IMR-90 (cell line): ENCODE measurements at regions not wholly inside any gene's neighbourhood (a gene's known extent, or its start where the extent isn't known, plus 50 kb on each side); places are given as distances from the start of the nearest gene placed in this dataset.

Experiments used
- ATAC-seq: fragments of 200-7000 bp; cut with Tn5 transposase; 2 replicates; pipeline ENCODE4 v1.9.1; 2020; ENCODE audit warnings: low read depth, mild to moderate bottlenecking, moderate library complexity
- BruUV-seq: library from RNA; stranded (reverse); fragments of 400-500 nt; replicated peaks from 2 replicates; lab custom pipeline; 2021; lab: Mats Ljungman, UMichigan
- CTCF ChIA-PET: fragments of 300-600 bp; formaldehyde crosslinking; extraction: SDS; loops from one replicate; lab custom pipeline; 2021; ENCODE audit warnings: antibody characterized with exemption; lab: Yijun Ruan, JAX
- POLR2A ChIA-PET: fragments of 300-600 bp; sonication (Branson Sonifier 250); formaldehyde crosslinking; loops from one replicate; lab custom pipeline; 2022; ENCODE audit warnings: antibody characterized with exemption; ENCODE audit not compliant: unreplicated experiment; lab: Charles Lee
- DNase-seq: peaks from one replicate; pipeline ENCODE4 v3.0.0; 2013
- H2AFZ ChIP-seq: replicated peaks from 2 replicates; pipeline ENCODE3; 2013; ENCODE audit warnings: low read length, mild to moderate bottlenecking; ENCODE audit not compliant: poor library complexity
- H2AK5ac ChIP-seq: 2 replicates; pipeline ENCODE4 v1.6.1; 2013; ENCODE audit warnings: low read depth, low read length, inconsistent platforms
- H2AK9ac ChIP-seq: replicated peaks from 2 replicates; pipeline ENCODE3; 2013; ENCODE audit warnings: mild to moderate bottlenecking, low read depth, low read length, moderate library complexity; ENCODE audit not compliant: poor library complexity
- H2BK120ac ChIP-seq: 2 replicates; pipeline ENCODE4 v1.6.1; 2013; ENCODE audit warnings: low read depth, low read length, inconsistent platforms
- H2BK15ac ChIP-seq: 3 replicates; pipeline ENCODE4 v1.6.1; 2013; ENCODE audit warnings: low read depth, low read length, inconsistent platforms
- H2BK20ac ChIP-seq: 2 replicates; pipeline ENCODE4 v1.6.1; 2013; ENCODE audit warnings: low read depth, mild to moderate bottlenecking, inconsistent platforms, low read length, moderate library complexity
- H2BK5ac ChIP-seq: 2 replicates; pipeline ENCODE4 v1.6.1; 2013; ENCODE audit warnings: mild to moderate bottlenecking, low read depth, low read length, inconsistent platforms; ENCODE audit not compliant: poor library complexity, severe bottlenecking
- H3K14ac ChIP-seq: replicated peaks from 2 replicates; pipeline ENCODE4 v1.6.1; 2013; ENCODE audit warnings: low read depth, low read length, inconsistent platforms
- H3K18ac ChIP-seq: 2 replicates; pipeline ENCODE4 v1.6.1; 2013; ENCODE audit warnings: low read depth, low read length, control low read depth
- H3K23ac ChIP-seq: 2 replicates; pipeline ENCODE4 v1.6.1; 2013; ENCODE audit warnings: low read depth, low read length, inconsistent platforms
- H3K27ac ChIP-seq: 2 replicates; pipeline ENCODE4 v1.5.1; 2013; ENCODE audit warnings: mild to moderate bottlenecking, control low read depth, low read length; ENCODE audit not compliant: insufficient read depth
- H3K27me3 ChIP-seq: 2 replicates; pipeline ENCODE4 v1.6.1; 2013; ENCODE audit warnings: low read length; ENCODE audit not compliant: control insufficient read depth, insufficient read depth
- H3K36me3 ChIP-seq: 2 replicates; pipeline ENCODE4 v1.6.1; 2013; ENCODE audit warnings: low read length, mixed read lengths; ENCODE audit not compliant: control insufficient read depth, insufficient read depth
- H3K4ac ChIP-seq: 2 replicates; pipeline ENCODE4 v1.6.1; 2013; ENCODE audit warnings: low read depth, low read length, inconsistent platforms
- H3K4me1 ChIP-seq: 2 replicates; pipeline ENCODE4 v1.6.1; 2013; ENCODE audit warnings: low read length, mixed read lengths; ENCODE audit not compliant: control insufficient read depth, insufficient read depth
- H3K4me2 ChIP-seq: 2 replicates; pipeline ENCODE4 v1.6.1; 2013; ENCODE audit warnings: low read depth, mild to moderate bottlenecking, control low read depth, low read length, moderate library complexity
- H3K4me3 ChIP-seq: 2 replicates; pipeline ENCODE4 v1.5.1; 2013; ENCODE audit warnings: low read depth, mild to moderate bottlenecking, control low read depth, low read length, moderate library complexity; ENCODE audit not compliant: insufficient read depth
- H3K56ac ChIP-seq: 2 replicates; pipeline ENCODE4 v1.6.1; 2013; ENCODE audit warnings: low read length, inconsistent platforms; ENCODE audit not compliant: insufficient read depth; ENCODE audit errors: extremely low read depth
- H3K79me1 ChIP-seq, 2 experiments: 2 replicates each; pipeline ENCODE4 v1.6.1; 2013; ENCODE audit warnings: low read length in 2 of 2, inconsistent platforms in 1 of 2, low read depth in 1 of 2
- H3K9ac ChIP-seq: 2 replicates; pipeline ENCODE4 v1.6.1; 2013; ENCODE audit warnings: low read depth, low read length, control low read depth
- H3K9me1 ChIP-seq: 2 replicates; pipeline ENCODE4 v1.6.1; 2013; ENCODE audit warnings: low read length, inconsistent platforms; ENCODE audit not compliant: insufficient read depth
- H3K9me3 ChIP-seq: 2 replicates; pipeline ENCODE4 v1.6.1; 2013; ENCODE audit warnings: low read length; ENCODE audit not compliant: control insufficient read depth, insufficient read depth
- H4K20me1 ChIP-seq: 2 replicates; pipeline ENCODE4 v1.6.1; 2013; ENCODE audit warnings: low read length, inconsistent platforms; ENCODE audit not compliant: insufficient read depth
- H4K5ac ChIP-seq: 2 replicates; pipeline ENCODE4 v1.6.1; 2013; ENCODE audit warnings: mild to moderate bottlenecking, low read depth, low read length, control low read depth
- H4K8ac ChIP-seq, 2 experiments: 2 replicates each; pipeline ENCODE4 v1.6.1; 2013; ENCODE audit warnings: low read depth in 2 of 2, low read length in 2 of 2, control low read depth in 1 of 2, inconsistent platforms in 1 of 2
- H4K91ac ChIP-seq: 2 replicates; pipeline ENCODE4 v1.6.1; 2013; ENCODE audit warnings: low read depth, low read length, inconsistent platforms; ENCODE audit not compliant: insufficient read depth
- BHLHE40 ChIP-seq: fragments of 150-350 bp; IDR thresholded peaks from 2 replicates; pipeline ENCODE4 v1.6.1; 2016; ENCODE audit warnings: mild to moderate bottlenecking, low read depth, low read length
- CEBPB ChIP-seq: IDR thresholded peaks from 2 replicates; pipeline ENCODE4 v1.6.1; 2012; ENCODE audit warnings: low read depth, low read length, improper control_type of control experiment
- CHD1 ChIP-seq: IDR thresholded peaks from 2 replicates; pipeline ENCODE4 v1.6.1; 2012; ENCODE audit warnings: low read depth, low read length, improper control_type of control experiment
- CTCF ChIP-seq: conservative IDR thresholded peaks from 2 replicates; pipeline ENCODE4 v1.5.1; 2012; ENCODE audit warnings: mild to moderate bottlenecking, low read depth, low read length, improper control_type of control experiment
- ELK1 ChIP-seq: fragments of 150-350 bp; IDR thresholded peaks from 2 replicates; pipeline ENCODE4 v1.6.1; 2016; ENCODE audit warnings: low read depth, mild to moderate bottlenecking, low read length, moderate library complexity, borderline replicate concordance
- FOS ChIP-seq: fragments of 150-350 bp; IDR thresholded peaks from 2 replicates; pipeline ENCODE4 v1.6.1; 2016; ENCODE audit warnings: low read depth, low read length
- MXI1 ChIP-seq: IDR thresholded peaks from 2 replicates; pipeline ENCODE4 v1.6.1; 2012; ENCODE audit warnings: low read depth, mild to moderate bottlenecking, low read length, moderate library complexity, borderline replicate concordance
- NFE2L2 ChIP-seq: fragments of 150-350 bp; IDR thresholded peaks from 2 replicates; pipeline ENCODE4 v1.6.1; 2016; ENCODE audit warnings: low read depth, mild to moderate bottlenecking, low read length
- RAD21 ChIP-seq: IDR thresholded peaks from 2 replicates; pipeline ENCODE4 v1.6.1; 2012; ENCODE audit warnings: low read length, improper control_type of control experiment
- RCOR1 ChIP-seq: IDR thresholded peaks from 2 replicates; pipeline ENCODE4 v1.6.1; 2012; ENCODE audit warnings: mild to moderate bottlenecking, low read length, improper control_type of control experiment; ENCODE audit not compliant: insufficient replicate concordance
- RFX5 ChIP-seq: IDR thresholded peaks from 2 replicates; pipeline ENCODE4 v1.8.0; 2012; ENCODE audit warnings: low read depth, mild to moderate bottlenecking, low read length, moderate library complexity
- SMC3 ChIP-seq: fragments of 150-350 bp; IDR thresholded peaks from 2 replicates; pipeline ENCODE4 v1.6.1; 2016; ENCODE audit warnings: low read depth, mild to moderate bottlenecking, antibody characterized with exemption, low read length, moderate library complexity
- USF2 ChIP-seq: fragments of 150-350 bp; IDR thresholded peaks from 2 replicates; pipeline ENCODE4 v1.6.1; 2017; ENCODE audit warnings: mild to moderate bottlenecking, antibody characterized with exemption, low read length, low read depth
- WGBS, 2 experiments: methylation state at CpG; one replicate each; pipeline versions ENCODE4 v1.1.5 to v1.1.7; 2013; ENCODE audit warnings: missing lambda C conversion rate in 2 of 2; ENCODE audit not compliant: insufficient read length in 1 of 2; ENCODE audit errors: extremely low coverage in 2 of 2; 5-methylcytosine and 5-hydroxymethylcytosine counted together
- dilution Hi-C: fragments of 300-500 bp; cut with HindIII; formaldehyde crosslinking; loops from one replicate; pipeline ENCODE4 v1.14.3; 2018; ENCODE audit warnings: low sequenced_read_pairs; ENCODE audit not compliant: unreplicated experiment
- in situ Hi-C: fragments of 300-500 bp; cut with MboI; formaldehyde crosslinking; loops from 3 replicates; pipeline ENCODE4 v1.14.3; 2019; ENCODE audit warnings: low sequenced_read_pairs, inconsistent platforms, mixed read lengths
- intact Hi-C: fragments of 100-400 bp; cut with micrococcal nuclease; formaldehyde crosslinking; loops from 2 replicates; pipeline ENCODE4 v1.10.0; 2022

- Histone ChIP-seq H2BK120ac (no peak overlapping the region), H3K79me1 (no peaks in the 10 kb centered on the region), H3K27me3 (no peaks in the 10 kb centered on the region), H2BK20ac (no peak overlapping the region), H3K36me3 (no peaks in the 10 kb centered on the region), H3K14ac (no peak overlapping the region), H3K4me1 (no peaks in the 10 kb centered on the region), H3K9me3 (peaks cover 3% of the 10 kb centered on the region), H2BK5ac (no peak overlapping the region), H3K9me1 (no peaks in the 10 kb centered on the region), H4K20me1 (no peaks in the 10 kb centered on the region), H3K4ac (no peak overlapping the region), H3K56ac (no peak overlapping the region), H3K4me3 (no peak overlapping the region), H4K91ac (no peak overlapping the region), H3K27ac (no peak overlapping the region), H2AK9ac (no peak overlapping the region), H3K4me2 (no peak overlapping the region), H3K18ac (no peak overlapping the region), H2BK15ac (no peak overlapping the region), H2AK5ac (no peak overlapping the region), H4K8ac (no peak overlapping the region), H3K9ac (no peak overlapping the region), H4K5ac (no peak overlapping the region), H3K23ac (no peak overlapping the region), H2AFZ (no peak overlapping the region)
- in situ Hi-C loops (no loop called here), dilution Hi-C loops (no loop called here), intact Hi-C loops (loop anchor here (10.0 kb wide), 1 partner anchor 169 kb away; no protein-coding TSS in a partner anchor)
- ChIA-PET CTCF (no interaction called here), POLR2A (no interaction called here)
- ATAC-seq = no peak
- no peak for TF ChIP-seq CEBPB
- TF ChIP-seq SMC3 = no peak
- TF ChIP-seq USF2 = no peak
- TF ChIP-seq ELK1 = no peak
- no peak for TF ChIP-seq MXI1
- no peak for TF ChIP-seq FOS
- no peak for TF ChIP-seq RCOR1
- TF ChIP-seq BHLHE40 = no peak
- no peak for TF ChIP-seq CHD1
- no peak for TF ChIP-seq RFX5
- TF ChIP-seq CTCF = no peak
- TF ChIP-seq RAD21 = no peak
- no peak for TF ChIP-seq NFE2L2
- no CpG with 5 or more reads among the region's 5 CpGs for WGBS, 2 experiments
- DNase-seq = no peak
- BruUV-seq = no TSS peak
Measured at GRCh38 chr2:7755879-7756278, 838.7 kb downstream of the RNF144A start.
